HG03025 (cell line): ENCODE measurements at regions not wholly inside any gene's neighbourhood (a gene's known extent, or its start where the extent isn't known, plus 50 kb on each side); places are given as distances from the start of the nearest gene placed in this dataset.
A peak's percentile ranks its signal among the peaks of the same experiment; 100 is the strongest.
"Not testable (repeated sequence)": the region's sequence is repeated elsewhere in the genome, so short reads cannot be mapped to it uniquely, and the experiment has no call there.

Experiments
- ATAC-seq: cut with Tn5 transposase; IDR thresholded peaks from one replicate; pipeline ENCODE4 v1.9.1; 2021; ENCODE audit warnings: mild to moderate bottlenecking, moderate library complexity; ENCODE audit not compliant: unreplicated experiment, low FRiP score

GRCh38 chr2:44083054-44083453, 85.6 kb upstream of the PPM1B start:
- ATAC-seq = no peak

- no peak for ATAC-seq
These were observed 83.8 kb upstream of the PPM1B start for GRCh38 chr2:44084850-44085249.

GRCh38 chr2:44086629-44087028, 82.0 kb upstream of the PPM1B start:
- no peak for ATAC-seq

GRCh38 chr2:44087036-44087713, 81.5 kb upstream of the PPM1B start:
- ATAC-seq = peak; percentile 69

GRCh38 chr2:44087714-44088092, 81.0 kb upstream of the PPM1B start:
- ATAC-seq = no peak

- ATAC-seq = not testable (repeated sequence)
These were observed 76.2 kb upstream of the PPM1B start for GRCh38 chr2:44092519-44092918.

- no peak for ATAC-seq
These were observed 74.7 kb upstream of the PPM1B start for GRCh38 chr2:44093970-44094369.

- no peak for ATAC-seq
These were observed 71.3 kb upstream of the PPM1B start for GRCh38 chr2:44097322-44097907.

GRCh38 chr2:44098050-44098449, 70.6 kb upstream of the PPM1B start:
- no peak for ATAC-seq

GRCh38 chr2:44098891-44099290, 69.8 kb upstream of the PPM1B start:
- ATAC-seq = no peak

- no peak for ATAC-seq
These were observed 68.3 kb upstream of the PPM1B start for GRCh38 chr2:44100351-44100750.

GRCh38 chr2:44101246-44101645, 67.4 kb upstream of the PPM1B start:
- ATAC-seq = no peak

GRCh38 chr2:44102790-44103562, 65.7 kb upstream of the PPM1B start:
- no peak for ATAC-seq

GRCh38 chr2:44103639-44104038, 65.0 kb upstream of the PPM1B start:
- no peak for ATAC-seq

- ATAC-seq = no peak
These were observed 63.8 kb upstream of the PPM1B start for GRCh38 chr2:44104855-44105271.

GRCh38 chr2:44106509-44106908, 62.2 kb upstream of the PPM1B start:
- not testable (repeated sequence) for ATAC-seq

- no peak for ATAC-seq
These were observed 61.5 kb upstream of the PPM1B start for GRCh38 chr2:44107086-44107740.

- no peak for ATAC-seq
These were observed 60.7 kb upstream of the PPM1B start for GRCh38 chr2:44107974-44108373.

GRCh38 chr2:44109166-44109565, 59.5 kb upstream of the PPM1B start:
- no peak for ATAC-seq

- no peak for ATAC-seq
These were observed 58.2 kb upstream of the PPM1B start for GRCh38 chr2:44110444-44110843.

GRCh38 chr2:44112096-44112495, 56.6 kb upstream of the PPM1B start:
- no peak for ATAC-seq
